ENCODE measurements at regions not wholly inside any gene's neighbourhood (a gene's known extent, or its start where the extent isn't known, plus 50 kb on each side); places are given as distances from the start of the nearest gene placed in this dataset.
A peak's percentile ranks its signal among the peaks of the same experiment; 100 is the strongest.

DNA sequence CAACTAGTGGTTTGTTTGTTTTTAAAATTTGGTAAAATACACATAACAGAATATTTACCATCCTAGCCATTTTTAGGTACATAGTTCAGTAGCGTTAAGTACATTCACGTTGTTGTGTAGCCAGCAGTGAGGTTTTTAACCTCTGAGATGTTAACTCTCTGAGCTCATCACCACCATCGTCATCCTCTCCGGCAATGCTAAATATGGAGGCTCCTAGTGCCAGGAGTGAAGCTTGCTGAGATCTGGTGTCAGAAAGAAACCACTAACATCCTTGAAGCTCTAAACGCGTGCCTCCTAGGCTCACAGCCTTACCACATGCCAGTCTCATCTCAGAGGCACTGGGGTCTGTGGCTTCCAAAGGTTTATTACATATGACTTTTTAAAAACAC is 330.2 kb upstream of the B3GAT1 start (continued):
- TF ChIP-seq ZNF552 (CRISPR knock-in tag; IDR thresholded peaks at IDR 0.05; ENCODE audit: borderline replicate concordance) (no peak), SALL1 (CRISPR knock-in tag; IDR thresholded peaks at IDR 0.05) (0 out of 2 replicates have a peak, but pooled peaks have one; percentile 56), ARNTL (CRISPR knock-in tag; IDR thresholded peaks at IDR 0.05) (0 out of 2 replicates have a peak, but pooled peaks have one; percentile 48), MEF2D (CRISPR knock-in tag; IDR thresholded peaks at IDR 0.05) (peak; percentile 70; the same call in 1 of the 2 replicates), WIZ (CRISPR knock-in tag; IDR thresholded peaks at IDR 0.05) (no peak), FOXJ3 (CRISPR knock-in tag; IDR thresholded peaks at IDR 0.05; ENCODE audit: borderline replicate concordance) (peak; percentile 43; the same call in 1 of the 2 replicates), REL (CRISPR knock-in tag; conservative IDR thresholded peaks at IDR 0.05) (no peak), ZBTB21 (CRISPR knock-in tag; IDR thresholded peaks at IDR 0.05) (peak; percentile 74), ZNF644 (CRISPR knock-in tag; IDR thresholded peaks at IDR 0.05; ENCODE audit: low read depth) (peak; percentile 38; the same call in 1 of the 2 replicates), ZNF616 (CRISPR knock-in tag; IDR thresholded peaks at IDR 0.05; ENCODE audit: low read depth) (no peak)
- TF ChIP-seq, protein P1, sequence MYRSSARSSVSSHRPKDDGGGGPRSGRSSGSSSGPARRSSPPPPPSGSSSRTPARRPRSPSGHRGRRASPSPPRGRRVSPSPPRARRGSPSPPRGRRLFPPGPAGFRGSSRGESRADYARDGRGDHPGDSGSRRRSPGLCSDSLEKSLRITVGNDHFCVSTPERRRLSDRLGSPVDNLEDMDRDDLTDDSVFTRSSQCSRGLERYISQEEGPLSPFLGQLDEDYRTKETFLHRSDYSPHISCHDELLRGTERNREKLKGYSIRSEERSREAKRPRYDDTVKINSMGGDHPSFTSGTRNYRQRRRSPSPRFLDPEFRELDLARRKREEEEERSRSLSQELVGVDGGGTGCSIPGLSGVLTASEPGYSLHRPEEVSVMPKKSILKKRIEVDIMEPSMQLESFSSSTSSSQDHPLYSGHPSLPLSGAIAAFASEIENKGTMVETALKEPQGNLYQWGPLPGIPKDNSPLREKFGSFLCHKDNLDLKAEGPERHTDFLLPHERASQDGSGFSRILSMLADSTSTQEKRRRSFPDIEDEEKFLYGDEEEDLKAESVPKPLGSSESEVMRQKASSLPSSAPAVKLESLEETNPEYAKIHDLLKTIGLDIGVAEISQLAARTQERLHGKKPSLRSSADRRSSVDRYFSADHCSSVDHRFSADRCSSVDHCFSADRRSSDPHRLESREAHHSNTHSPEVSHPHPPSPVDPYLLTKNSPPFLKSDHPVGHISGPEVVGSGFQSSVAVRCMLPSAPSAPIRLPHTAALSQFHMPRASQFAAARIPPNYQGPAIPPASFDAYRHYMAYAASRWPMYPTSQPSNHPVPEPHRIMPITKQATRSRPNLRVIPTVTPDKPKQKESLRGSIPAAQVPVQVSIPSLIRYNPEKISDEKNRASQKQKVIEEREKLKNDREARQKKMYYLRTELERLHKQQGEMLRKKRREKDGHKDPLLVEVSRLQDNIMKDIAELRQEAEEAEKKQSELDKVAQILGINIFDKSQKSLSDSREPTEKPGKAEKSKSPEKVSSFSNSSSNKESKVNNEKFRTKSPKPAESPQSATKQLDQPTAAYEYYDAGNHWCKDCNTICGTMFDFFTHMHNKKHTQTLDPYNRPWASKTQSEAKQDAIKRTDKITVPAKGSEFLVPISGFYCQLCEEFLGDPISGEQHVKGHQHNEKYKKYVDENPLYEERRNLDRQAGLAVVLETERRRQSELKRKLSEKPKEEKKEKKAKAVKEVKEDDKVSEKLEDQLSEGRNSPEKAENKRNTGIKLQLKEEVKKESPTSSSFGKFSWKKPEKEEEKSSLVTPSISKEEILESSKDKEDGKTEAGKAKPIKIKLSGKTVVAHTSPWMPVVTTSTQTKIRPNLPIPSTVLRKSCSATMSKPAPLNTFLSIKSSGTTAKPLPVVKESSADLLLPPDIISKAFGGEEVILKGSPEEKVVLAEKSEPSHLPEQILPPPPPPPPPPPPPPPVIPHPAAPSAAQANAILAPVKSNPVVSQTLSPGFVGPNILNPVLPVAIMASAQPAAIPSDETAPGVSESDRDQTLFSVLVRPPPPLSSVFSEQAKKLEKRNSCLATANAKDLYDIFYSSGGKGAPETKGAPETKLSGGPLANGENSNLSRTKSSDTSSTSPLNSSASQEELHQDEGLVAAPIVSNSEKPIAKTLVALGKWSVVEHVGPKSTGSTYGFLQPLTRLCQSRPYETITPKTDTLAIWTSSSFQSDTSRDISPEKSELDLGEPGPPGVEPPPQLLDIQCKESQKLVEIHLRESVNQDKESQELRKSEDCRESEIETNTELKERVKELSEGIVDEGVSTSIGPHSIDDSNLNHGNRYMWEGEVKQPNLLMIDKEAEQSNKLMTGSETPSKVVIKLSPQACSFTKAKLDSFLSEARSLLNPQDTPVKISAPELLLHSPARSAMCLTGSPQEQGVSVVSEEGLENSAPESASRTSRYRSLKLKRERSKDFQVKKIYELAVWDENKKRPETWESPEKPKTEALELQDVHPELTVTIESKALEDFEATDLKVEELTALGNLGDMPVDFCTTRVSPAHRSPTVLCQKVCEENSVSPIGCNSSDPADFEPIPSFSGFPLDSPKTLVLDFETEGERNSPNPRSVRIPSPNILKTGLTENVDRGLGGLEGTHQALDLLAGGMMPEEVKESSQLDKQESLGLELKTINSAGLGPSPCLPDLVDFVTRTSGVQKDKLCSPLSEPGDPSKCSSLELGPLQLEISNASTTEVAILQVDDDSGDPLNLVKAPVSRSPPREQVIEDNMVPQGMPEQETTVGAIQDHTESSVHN (CRISPR knock-in tag; IDR thresholded peaks at IDR 0.05) = no peak
- TF ChIP-seq, protein P2, sequence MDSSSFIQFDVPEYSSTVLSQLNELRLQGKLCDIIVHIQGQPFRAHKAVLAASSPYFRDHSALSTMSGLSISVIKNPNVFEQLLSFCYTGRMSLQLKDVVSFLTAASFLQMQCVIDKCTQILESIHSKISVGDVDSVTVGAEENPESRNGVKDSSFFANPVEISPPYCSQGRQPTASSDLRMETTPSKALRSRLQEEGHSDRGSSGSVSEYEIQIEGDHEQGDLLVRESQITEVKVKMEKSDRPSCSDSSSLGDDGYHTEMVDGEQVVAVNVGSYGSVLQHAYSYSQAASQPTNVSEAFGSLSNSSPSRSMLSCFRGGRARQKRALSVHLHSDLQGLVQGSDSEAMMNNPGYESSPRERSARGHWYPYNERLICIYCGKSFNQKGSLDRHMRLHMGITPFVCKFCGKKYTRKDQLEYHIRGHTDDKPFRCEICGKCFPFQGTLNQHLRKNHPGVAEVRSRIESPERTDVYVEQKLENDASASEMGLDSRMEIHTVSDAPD (CRISPR knock-in tag; IDR thresholded peaks at IDR 0.05) = 0 out of 2 replicates have a peak, but pooled peaks have one; percentile 21
- TF ChIP-seq, protein P3, sequence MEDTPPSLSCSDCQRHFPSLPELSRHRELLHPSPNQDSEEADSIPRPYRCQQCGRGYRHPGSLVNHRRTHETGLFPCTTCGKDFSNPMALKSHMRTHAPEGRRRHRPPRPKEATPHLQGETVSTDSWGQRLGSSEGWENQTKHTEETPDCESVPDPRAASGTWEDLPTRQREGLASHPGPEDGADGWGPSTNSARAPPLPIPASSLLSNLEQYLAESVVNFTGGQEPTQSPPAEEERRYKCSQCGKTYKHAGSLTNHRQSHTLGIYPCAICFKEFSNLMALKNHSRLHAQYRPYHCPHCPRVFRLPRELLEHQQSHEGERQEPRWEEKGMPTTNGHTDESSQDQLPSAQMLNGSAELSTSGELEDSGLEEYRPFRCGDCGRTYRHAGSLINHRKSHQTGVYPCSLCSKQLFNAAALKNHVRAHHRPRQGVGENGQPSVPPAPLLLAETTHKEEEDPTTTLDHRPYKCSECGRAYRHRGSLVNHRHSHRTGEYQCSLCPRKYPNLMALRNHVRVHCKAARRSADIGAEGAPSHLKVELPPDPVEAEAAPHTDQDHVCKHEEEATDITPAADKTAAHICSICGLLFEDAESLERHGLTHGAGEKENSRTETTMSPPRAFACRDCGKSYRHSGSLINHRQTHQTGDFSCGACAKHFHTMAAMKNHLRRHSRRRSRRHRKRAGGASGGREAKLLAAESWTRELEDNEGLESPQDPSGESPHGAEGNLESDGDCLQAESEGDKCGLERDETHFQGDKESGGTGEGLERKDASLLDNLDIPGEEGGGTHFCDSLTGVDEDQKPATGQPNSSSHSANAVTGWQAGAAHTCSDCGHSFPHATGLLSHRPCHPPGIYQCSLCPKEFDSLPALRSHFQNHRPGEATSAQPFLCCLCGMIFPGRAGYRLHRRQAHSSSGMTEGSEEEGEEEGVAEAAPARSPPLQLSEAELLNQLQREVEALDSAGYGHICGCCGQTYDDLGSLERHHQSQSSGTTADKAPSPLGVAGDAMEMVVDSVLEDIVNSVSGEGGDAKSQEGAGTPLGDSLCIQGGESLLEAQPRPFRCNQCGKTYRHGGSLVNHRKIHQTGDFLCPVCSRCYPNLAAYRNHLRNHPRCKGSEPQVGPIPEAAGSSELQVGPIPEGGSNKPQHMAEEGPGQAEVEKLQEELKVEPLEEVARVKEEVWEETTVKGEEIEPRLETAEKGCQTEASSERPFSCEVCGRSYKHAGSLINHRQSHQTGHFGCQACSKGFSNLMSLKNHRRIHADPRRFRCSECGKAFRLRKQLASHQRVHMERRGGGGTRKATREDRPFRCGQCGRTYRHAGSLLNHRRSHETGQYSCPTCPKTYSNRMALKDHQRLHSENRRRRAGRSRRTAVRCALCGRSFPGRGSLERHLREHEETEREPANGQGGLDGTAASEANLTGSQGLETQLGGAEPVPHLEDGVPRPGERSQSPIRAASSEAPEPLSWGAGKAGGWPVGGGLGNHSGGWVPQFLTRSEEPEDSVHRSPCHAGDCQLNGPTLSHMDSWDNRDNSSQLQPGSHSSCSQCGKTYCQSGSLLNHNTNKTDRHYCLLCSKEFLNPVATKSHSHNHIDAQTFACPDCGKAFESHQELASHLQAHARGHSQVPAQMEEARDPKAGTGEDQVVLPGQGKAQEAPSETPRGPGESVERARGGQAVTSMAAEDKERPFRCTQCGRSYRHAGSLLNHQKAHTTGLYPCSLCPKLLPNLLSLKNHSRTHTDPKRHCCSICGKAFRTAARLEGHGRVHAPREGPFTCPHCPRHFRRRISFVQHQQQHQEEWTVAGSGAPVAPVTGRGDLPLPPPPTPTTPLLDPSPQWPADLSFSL (CRISPR knock-in tag; IDR thresholded peaks at IDR 0.05) = peak; percentile 44; the same call in 1 of the 2 replicates
